RCC 7860 (cell line): ENCODE measurements at regions not wholly inside any gene's neighbourhood (a gene's known extent, or its start where the extent isn't known, plus 50 kb on each side); places are given as distances from the start of the nearest gene placed in this dataset.

Experiments used
- DNase-seq: peaks from one replicate; pipeline ENCODE4 v3.0.0-alpha.2; 2015; ENCODE audit warnings: low spot score
- FAIRE-seq: peaks from 2 replicates; lab custom pipeline; 2012; peaks lifted over from hg19 to GRCh38; lab: Jason Lieb, UNC

DNA sequence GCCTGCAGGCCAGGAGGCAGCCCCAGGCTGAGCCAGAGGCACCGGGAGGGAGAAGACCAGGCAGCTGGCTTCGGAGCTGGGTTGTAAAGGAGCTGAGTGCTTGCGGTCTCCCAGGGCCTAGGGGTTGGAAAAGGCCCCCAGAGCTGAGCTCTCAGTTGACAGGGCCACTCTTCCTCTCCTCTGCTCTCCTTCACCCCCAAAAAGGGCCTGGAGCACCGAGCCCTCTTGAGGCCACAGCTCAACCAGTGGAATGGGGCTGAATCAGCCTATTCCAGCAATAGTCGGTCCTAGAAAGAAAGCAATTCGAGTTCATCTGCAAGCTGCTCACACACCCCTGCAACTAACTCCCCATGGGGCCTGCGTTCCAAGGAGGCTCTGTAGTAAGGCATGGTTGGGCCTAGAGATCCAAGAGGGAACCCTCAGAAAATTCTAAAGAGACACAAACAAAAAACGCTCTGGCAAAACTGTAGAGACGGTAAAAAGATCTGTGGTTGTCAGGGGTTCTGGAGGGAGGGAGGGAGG is 205.0 kb downstream of the BUD13 start:
- FAIRE-seq (no peak), DNase-seq (no peak)

DNA sequence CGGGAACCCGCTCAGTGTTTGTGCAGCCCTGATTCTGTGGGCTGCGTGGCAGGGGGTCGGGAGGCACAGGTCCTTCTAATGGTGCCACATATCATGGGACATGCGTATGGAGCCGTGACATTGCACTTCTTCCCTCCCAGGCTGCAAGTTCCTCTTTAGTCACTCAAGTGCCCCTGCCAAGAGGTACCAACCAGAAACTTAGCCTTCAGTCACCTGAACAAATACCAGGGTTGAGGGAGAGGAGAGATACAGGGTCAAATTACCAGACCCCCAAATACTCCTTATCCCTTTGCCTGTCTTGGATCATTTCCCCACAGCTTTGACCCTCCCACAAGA is 209.1 kb downstream of the BUD13 start:
- DNase-seq (no peak), FAIRE-seq (no peak)

- FAIRE-seq: no peak
These were observed 209.6 kb downstream of the BUD13 start for GRCh38 chr11:116563028-116563711.

GRCh38 chr11:116560589-116560988 is 212.2 kb downstream of the BUD13 start:
- no peak for FAIRE-seq
- no peak for DNase-seq

More at GRCh38 chr11:116563028-116563711, 209.6 kb downstream of the BUD13 start:
- DNase-seq: no peak

- FAIRE-seq (no peak), DNase-seq (no peak)
These were observed 214.1 kb downstream of the BUD13 start for GRCh38 chr11:116558504-116559211.

- DNase-seq (no peak), FAIRE-seq (no peak)
These were observed 215.5 kb downstream of the BUD13 start for GRCh38 chr11:116557282-116557681.

DNA sequence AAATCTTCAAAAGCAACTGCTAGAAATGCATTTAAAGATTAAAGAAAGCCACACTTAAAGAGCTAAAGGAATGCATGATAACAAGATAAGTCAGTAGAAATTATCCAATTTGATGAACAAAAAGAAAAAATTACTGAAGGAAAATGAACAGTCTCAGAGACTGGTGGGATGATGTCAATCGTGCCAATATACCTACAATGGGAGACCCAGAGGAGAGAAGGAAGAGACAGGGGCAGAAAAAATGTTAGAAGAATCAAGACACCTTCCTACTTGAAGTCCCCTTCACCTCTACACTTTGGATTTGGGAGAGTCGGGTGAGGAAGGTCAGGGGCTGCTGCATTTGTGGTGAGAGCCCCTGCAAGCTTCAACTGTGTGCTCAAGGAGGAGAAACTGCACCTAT is 216.3 kb downstream of the BUD13 start:
- no peak for FAIRE-seq
- no peak for DNase-seq

- DNase-seq (no peak), FAIRE-seq (no peak)
These were observed 219.3 kb downstream of the BUD13 start for GRCh38 chr11:116553482-116553881.

DNA sequence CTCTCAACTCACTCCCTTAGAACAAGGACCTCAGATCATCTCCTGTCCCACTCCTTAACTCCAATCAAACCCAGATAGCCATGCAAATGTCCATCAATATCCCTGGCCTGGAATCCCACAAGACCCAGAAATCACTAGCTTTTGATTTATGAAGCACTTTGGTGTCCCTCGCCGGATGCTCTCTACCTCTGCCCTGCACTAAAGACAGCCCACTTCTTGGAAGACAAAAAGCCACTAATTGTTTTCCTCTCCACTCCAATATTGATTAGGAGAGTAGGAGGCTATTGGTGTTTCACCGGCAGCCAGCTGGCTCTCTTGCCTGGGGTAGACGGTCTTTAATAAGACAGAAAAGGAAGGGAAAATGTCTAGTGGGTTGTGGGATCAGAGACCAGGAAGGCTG is 221.2 kb downstream of the BUD13 start:
- FAIRE-seq: no peak
- DNase-seq: no peak

DNA sequence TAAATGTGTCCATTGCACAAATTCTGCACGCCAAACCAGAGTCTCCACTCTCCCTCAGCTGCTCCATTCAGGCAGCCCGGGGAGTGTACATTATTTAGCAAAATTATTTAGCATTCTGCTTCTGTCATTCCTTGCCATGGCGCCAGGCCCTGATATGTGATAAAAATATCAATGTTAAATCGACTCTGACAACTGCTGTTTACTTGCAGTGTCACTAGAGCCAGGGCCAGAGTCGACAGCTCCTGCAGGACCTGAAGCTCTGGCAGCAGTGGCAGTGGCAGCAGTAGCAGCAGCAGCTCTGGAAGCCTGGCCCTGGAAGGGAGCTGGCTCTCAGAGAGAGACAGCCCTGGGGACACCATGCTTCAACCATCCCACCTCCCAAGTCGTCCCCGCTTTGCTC is 224.5 kb downstream of the BUD13 start:
- no peak for FAIRE-seq

DNA sequence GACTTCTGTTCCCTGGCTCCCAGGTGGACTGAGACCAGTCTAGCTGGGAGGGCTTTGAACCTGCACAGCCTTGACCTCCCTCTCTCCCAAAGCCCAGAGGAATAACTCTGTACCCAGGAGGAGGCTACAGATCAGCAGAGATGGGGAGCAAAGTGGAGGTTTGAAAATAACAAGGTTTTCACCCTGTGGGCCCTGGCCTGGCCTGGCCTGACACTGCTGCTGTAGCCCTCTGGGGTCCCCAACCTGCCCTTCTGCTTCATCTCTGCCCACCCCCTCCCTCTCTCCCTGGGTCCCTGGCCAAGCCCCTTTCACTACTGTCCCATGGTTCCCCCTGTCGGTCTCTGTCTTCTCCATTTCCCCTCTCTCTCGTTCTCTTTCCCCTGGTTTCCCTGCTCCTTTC is 225.2 kb downstream of the BUD13 start:
- FAIRE-seq: no peak

More for the DNA sequence above, 224.5 kb downstream of the BUD13 start:
- no peak for DNase-seq

GRCh38 chr11:116545912-116546311 is 226.9 kb downstream of the BUD13 start:
- DNase-seq (no peak), FAIRE-seq (no peak)

More for the DNA sequence above, 225.2 kb downstream of the BUD13 start:
- no peak for DNase-seq

GRCh38 chr11:116544721-116545120 is 228.1 kb downstream of the BUD13 start:
- FAIRE-seq (no peak), DNase-seq (no peak)

DNA sequence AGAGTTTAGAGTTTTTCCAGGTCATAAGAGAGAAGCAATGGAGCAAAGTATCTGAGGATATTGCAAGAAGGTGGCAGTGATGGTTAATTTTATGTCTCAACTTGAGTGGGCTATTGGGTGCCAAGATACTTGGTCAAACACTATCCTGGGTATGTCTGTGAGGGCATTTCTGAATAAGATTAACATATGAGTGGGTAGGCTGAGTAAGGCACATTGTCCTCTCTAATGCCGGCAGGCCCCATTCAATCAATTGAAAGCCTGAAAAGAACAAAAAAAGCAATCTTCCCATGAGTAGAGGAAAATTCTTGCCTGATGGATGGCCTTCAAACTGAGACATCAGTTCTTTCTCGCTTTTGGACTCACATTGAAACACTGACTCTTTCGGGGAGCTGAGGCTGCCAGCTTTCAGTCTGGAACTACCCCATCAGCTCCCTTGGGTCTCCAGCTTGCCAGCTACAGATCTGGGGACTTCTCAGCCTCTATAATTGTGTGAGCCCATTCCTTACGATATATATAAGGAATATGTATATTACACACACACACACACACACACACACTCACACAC is 228.8 kb downstream of the BUD13 start:
- DNase-seq: no peak
- no peak for FAIRE-seq

DNA sequence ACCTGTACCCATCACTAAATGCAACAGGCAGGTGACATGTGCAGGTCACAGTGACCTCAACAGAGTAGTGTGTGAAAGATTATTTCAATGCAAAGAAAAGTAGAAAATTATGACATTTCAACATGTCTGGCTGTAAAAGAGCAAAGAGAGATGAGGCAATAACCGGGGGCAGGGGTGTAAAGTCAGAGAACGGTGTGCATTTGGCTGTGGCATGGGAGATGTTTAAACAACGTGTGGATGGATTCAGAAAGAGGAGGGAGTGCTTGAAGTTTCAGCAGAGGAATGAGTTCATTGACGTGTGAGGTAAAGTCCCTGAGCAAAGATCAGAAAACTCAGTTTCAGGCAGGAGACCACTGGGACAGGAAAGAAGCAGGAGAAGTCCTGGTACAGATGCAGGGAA is 229.7 kb downstream of the BUD13 start:
- DNase-seq (no peak), FAIRE-seq (no peak)

DNA sequence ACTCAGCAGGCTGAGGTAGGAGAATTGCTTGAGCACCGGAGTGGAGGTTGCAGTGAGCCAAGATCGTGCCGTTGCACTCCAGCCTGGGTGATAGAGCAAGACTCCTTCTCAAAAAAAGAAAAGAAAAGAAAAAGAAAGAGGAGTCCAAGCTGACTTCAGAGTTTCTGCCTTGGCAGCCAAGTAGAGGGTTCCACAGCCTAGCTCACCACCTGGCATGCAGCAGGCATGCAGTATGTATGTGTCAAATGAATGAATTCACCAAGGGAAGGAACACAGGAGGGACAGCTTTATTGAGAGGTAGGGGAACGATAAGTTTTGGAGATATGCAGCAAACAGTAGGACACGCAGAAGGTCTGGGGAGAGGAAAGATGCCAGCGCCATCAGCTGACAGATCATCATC is 230.4 kb downstream of the BUD13 start:
- FAIRE-seq (no peak), DNase-seq (no peak)

GRCh38 chr11:116541460-116541859 is 231.3 kb downstream of the BUD13 start:
- DNase-seq (no peak), FAIRE-seq (no peak)

DNA sequence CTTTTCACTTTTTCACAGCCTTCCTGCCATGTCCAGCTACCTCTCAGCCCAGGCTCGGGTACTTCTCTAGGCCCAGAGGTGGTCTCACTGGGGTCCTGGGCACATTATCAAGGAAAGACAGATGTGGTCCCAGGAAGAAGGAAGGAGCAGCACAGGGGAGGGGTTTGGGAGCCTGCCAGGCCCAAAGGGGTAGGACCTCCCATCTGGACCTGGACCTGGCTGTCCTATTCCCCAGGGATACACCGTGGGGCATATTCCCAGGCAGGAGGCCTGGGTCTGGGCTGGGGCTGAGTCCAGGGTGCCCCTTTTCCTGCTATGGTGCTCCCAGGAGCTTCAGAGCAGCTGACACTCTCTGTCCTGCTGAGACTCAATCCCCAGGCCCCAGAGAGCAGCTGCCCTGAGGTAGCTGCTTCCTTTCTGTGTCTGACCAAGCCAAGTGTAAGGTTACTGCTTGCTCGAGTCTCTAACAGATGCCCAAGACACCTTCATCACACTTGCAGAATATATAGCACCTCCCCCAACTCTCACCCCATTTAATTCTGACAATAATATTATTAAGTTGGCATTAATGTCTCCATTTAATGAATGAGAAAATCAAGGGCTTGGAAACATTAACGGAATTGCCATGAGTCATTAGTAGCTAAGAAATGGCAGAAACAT is 232.0 kb downstream of the BUD13 start:
- no peak for FAIRE-seq

GRCh38 chr11:116539836-116540418 is 232.9 kb downstream of the BUD13 start:
- DNase-seq: no peak
- FAIRE-seq: no peak

More for the DNA sequence above, 232.0 kb downstream of the BUD13 start:
- DNase-seq: no peak

GRCh38 chr11:116539211-116539610 is 233.6 kb downstream of the BUD13 start:
- DNase-seq (no peak), FAIRE-seq (no peak)

- no peak for FAIRE-seq
- no peak for DNase-seq
These were observed 234.1 kb downstream of the BUD13 start for GRCh38 chr11:116538677-116539076.
